HepG2 (cell line): ENCODE measurements at regions not wholly inside any gene's neighbourhood (a gene's known extent, or its start where the extent isn't known, plus 50 kb on each side); places are given as distances from the start of the nearest gene placed in this dataset.

Source experiments
- ATAC-seq: fragments of 200-7000 bp; cut with Tn5 transposase; 3 replicates; pipeline ENCODE4 v1.9.1; 2020; ENCODE audit warnings: mild to moderate bottlenecking, moderate library complexity
- BruUV-seq: library from RNA; stranded (reverse); fragments of 400-500 nt; replicated peaks from 2 replicates; lab custom pipeline; 2021; lab: Mats Ljungman, UMichigan
- CTCF ChIA-PET: fragments of 300-600 bp; formaldehyde crosslinking; extraction: SDS; loops from one replicate; lab custom pipeline; 2021; ENCODE audit warnings: low total read pairs, inconsistent platforms, low intra/inter-chr PET ratio; lab: Yijun Ruan, JAX
- POLR2A ChIA-PET: fragments of 350-600 bp; sonication (Branson Sonifier 250); formaldehyde crosslinking; loops from one replicate; lab custom pipeline; 2020; ENCODE audit warnings: antibody characterized with exemption, inconsistent platforms; lab: Yijun Ruan, JAX
- DNase-seq: peaks from one replicate; pipeline ENCODE4 v3.0.0-alpha.2; 2015; ENCODE audit warnings: low spot score
- FAIRE-seq: peaks from 3 replicates; lab custom pipeline; 2011; peaks lifted over from hg19 to GRCh38; lab: Jason Lieb, UNC
- H2AFZ ChIP-seq: one replicate; pipeline ENCODE4 v1.6.1; 2011; ENCODE audit warnings: low read length, inconsistent platforms
- H3K27ac ChIP-seq: fragments of 300-600 bp; 3 replicates; pipeline ENCODE4 v1.8.0; 2011; ENCODE audit warnings: mixed run types, mild to moderate bottlenecking, mixed read lengths, low read length, inconsistent platforms; ENCODE audit not compliant: insufficient read depth; ENCODE audit errors: extremely low read length
- H3K27me3 ChIP-seq, 2 experiments: fragments of 200-600 bp in 1 of 2; 2 replicates in 1 of 2; 3 replicates in 1 of 2; pipeline versions ENCODE4 v1.6.0 to v1.8.0; 2011; ENCODE audit warnings: low read length in 2 of 2, mild to moderate bottlenecking in 2 of 2, moderate library complexity in 2 of 2, inconsistent platforms in 1 of 2; ENCODE audit not compliant: insufficient read depth in 2 of 2, control insufficient read depth in 1 of 2
- H3K36me3 ChIP-seq, 2 experiments: fragments of 200-600 bp in 1 of 2; replicated peaks in 1 of 2; 2 replicates in 1 of 2; 3 replicates in 1 of 2; pipeline versions ENCODE4 v1.5.1 to v1.8.0; 2011; ENCODE audit warnings: low read length in 2 of 2, inconsistent platforms in 1 of 2; ENCODE audit not compliant: insufficient read depth in 2 of 2, control insufficient read depth in 1 of 2
- H3K4me1 ChIP-seq: 2 replicates; pipeline ENCODE4 v1.5.1; 2012; ENCODE audit warnings: low read length, inconsistent platforms; ENCODE audit not compliant: insufficient read depth
- H3K4me2 ChIP-seq: 2 replicates; pipeline ENCODE4 v1.6.0; 2011; ENCODE audit warnings: low read depth, low read length, inconsistent platforms
- H3K4me3 ChIP-seq, 3 experiments: fragments of 200-600 bp in 1 of 3; sonication (generic), shearing (Covaris generic) in 1 of 3; replicated peaks in 1 of 3; 2 replicates each; pipeline ENCODE4 v1.5.1; 2011 to 2016; ENCODE audit warnings: low read length in 3 of 3, inconsistent platforms in 2 of 3, low read depth in 2 of 3, mild to moderate bottlenecking in 2 of 3, control low read depth in 1 of 3, mixed read lengths in 1 of 3; ENCODE audit not compliant: insufficient read depth in 1 of 3
- H3K79me2 ChIP-seq: one replicate; pipeline ENCODE4 v1.6.1; 2011; ENCODE audit warnings: low read length, inconsistent platforms; ENCODE audit not compliant: insufficient read depth
- H3K9ac ChIP-seq: 2 replicates; pipeline ENCODE4 v1.6.0; 2011; ENCODE audit warnings: mild to moderate bottlenecking, low read depth, low read length, inconsistent platforms; ENCODE audit not compliant: insufficient read depth
- H3K9me3 ChIP-seq: 2 replicates; pipeline ENCODE4 v1.5.1; 2012; ENCODE audit warnings: mild to moderate bottlenecking, low read length
- H4K20me1 ChIP-seq: 2 replicates; pipeline ENCODE4 v1.6.0; 2011; ENCODE audit warnings: inconsistent platforms, mild to moderate bottlenecking, low read length, moderate library complexity; ENCODE audit not compliant: insufficient read depth
- CBX5 ChIP-seq: sonication (generic); formaldehyde crosslinking; IDR thresholded peaks from 2 replicates; pipeline ENCODE4 v1.4.0; 2020; ENCODE audit warnings: missing genetic modification reagents, borderline replicate concordance
- GATAD1 ChIP-seq: IDR thresholded peaks from 2 replicates; pipeline ENCODE4 v1.6.1; 2016; ENCODE audit warnings: missing genetic modification reagents, missing compliant biosample characterization
- KDM5A ChIP-seq: fragments of 200-600 bp; sonication (generic); IDR thresholded peaks from 2 replicates; pipeline ENCODE4 v1.7.0; 2018; ENCODE audit warnings: antibody characterized with exemption, mild to moderate bottlenecking, low read length, borderline replicate concordance
- MTA3 ChIP-seq: sonication (generic); formaldehyde crosslinking; IDR thresholded peaks from 2 replicates; pipeline ENCODE4 v1.4.0; 2020; ENCODE audit warnings: missing genetic modification reagents
- ZNF143 ChIP-seq: sonication (generic); formaldehyde crosslinking; IDR thresholded peaks from 2 replicates; pipeline ENCODE4 v1.4.0; 2020; ENCODE audit warnings: missing genetic modification reagents
- ZNF562 ChIP-seq: sonication (generic); formaldehyde crosslinking; IDR thresholded peaks from 2 replicates; pipeline ENCODE4 v1.8.0; 2022; ENCODE audit warnings: missing genetic modification reagents, borderline replicate concordance
- ZSCAN9 ChIP-seq: IDR thresholded peaks from 2 replicates; pipeline ENCODE4 v1.6.1; 2016; ENCODE audit warnings: borderline replicate concordance
- WGBS: methylation state at CpG from one replicate; pipeline ENCODE4 v1.1.6; 2017; ENCODE audit warnings: low lambda C conversion rate; 5-methylcytosine and 5-hydroxymethylcytosine counted together
- in situ Hi-C: cut with HindIII; loops from 2 replicates; pipeline ENCODE4 v1.10.0; 2017; ENCODE audit warnings: low pct_unique_long_range_greater_than_20kb; ENCODE audit not compliant: extremely low pct_ligation_motif_present
- intact Hi-C: fragments of 100-400 bp; cut with micrococcal nuclease; formaldehyde crosslinking; loops from one replicate; pipeline ENCODE4 v1.10.0; 2022; ENCODE audit not compliant: unreplicated experiment
- TF ChIP-seq, protein P1 (sequence below): sonication (generic); formaldehyde crosslinking; conservative IDR thresholded peaks from 2 replicates; pipeline ENCODE4 v1.4.0; 2020; ENCODE audit warnings: missing genetic modification reagents
- TF ChIP-seq, protein P2 (sequence below): fragments of 450-650 bp; IDR thresholded peaks from 2 replicates; pipeline ENCODE4 v1.6.1; 2017
- TF ChIP-seq, protein P3 (sequence below): sonication (generic); formaldehyde crosslinking; IDR thresholded peaks from 2 replicates; pipeline ENCODE4 v1.4.0; 2020; ENCODE audit warnings: low read depth, mild to moderate bottlenecking, missing genetic modification reagents

DNA sequence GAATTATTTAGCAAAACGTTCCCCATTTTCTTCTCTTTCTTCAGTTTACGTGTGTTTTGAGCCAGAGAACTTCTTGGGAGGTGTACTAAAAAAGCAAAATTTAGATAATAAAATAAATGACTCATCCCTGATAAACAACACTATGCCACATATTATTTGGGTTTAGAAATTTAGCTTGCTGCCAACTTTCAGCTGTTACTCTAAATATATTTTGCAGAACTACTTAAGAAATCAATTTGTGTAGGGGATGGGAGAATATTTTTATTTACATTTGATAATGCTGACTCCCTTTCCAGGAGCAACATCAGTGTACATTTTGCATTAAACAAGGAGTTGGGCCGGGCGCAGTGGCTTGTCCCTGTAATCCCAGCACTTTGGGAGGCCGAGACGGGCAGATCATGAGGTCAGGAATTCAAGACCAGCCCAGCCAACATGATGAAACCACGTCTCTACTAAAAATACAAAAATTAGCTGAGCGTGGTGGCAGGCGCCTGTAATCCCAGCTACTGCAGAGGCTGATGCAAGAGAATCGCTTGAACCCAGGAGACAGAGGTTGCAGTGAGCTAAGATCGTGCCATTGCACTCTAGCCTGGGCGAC lies 151.4 kb upstream of the ZRANB2 start:
- in situ Hi-C loops, result loop anchor here (10.0 kb wide), 1 partner anchor 63 kb away; no protein-coding TSS in a partner anchor
- FAIRE-seq, result no peak
- H3K4me2 ChIP-seq, result no peak overlapping the region
- no peaks in the 10 kb centered on the region for H3K27me3 ChIP-seq
- TF ChIP-seq KDM5A, result no peak
- TF ChIP-seq, protein P1, sequence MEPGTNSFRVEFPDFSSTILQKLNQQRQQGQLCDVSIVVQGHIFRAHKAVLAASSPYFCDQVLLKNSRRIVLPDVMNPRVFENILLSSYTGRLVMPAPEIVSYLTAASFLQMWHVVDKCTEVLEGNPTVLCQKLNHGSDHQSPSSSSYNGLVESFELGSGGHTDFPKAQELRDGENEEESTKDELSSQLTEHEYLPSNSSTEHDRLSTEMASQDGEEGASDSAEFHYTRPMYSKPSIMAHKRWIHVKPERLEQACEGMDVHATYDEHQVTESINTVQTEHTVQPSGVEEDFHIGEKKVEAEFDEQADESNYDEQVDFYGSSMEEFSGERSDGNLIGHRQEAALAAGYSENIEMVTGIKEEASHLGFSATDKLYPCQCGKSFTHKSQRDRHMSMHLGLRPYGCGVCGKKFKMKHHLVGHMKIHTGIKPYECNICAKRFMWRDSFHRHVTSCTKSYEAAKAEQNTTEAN (CRISPR knock-in tag), result no peak
- TF ChIP-seq MTA3 (CRISPR knock-in tag), result no peak
- no peak for TF ChIP-seq ZSCAN9 (CRISPR knock-in tag)
- TF ChIP-seq ZNF143 (CRISPR knock-in tag), result no peak
- no peak for TF ChIP-seq ZNF562
- TF ChIP-seq, protein P2, sequence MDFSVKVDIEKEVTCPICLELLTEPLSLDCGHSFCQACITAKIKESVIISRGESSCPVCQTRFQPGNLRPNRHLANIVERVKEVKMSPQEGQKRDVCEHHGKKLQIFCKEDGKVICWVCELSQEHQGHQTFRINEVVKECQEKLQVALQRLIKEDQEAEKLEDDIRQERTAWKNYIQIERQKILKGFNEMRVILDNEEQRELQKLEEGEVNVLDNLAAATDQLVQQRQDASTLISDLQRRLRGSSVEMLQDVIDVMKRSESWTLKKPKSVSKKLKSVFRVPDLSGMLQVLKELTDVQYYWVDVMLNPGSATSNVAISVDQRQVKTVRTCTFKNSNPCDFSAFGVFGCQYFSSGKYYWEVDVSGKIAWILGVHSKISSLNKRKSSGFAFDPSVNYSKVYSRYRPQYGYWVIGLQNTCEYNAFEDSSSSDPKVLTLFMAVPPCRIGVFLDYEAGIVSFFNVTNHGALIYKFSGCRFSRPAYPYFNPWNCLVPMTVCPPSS, result no peak
- no peak for TF ChIP-seq GATAD1 (CRISPR knock-in tag)
- TF ChIP-seq CBX5 (CRISPR knock-in tag), result no peak
- TF ChIP-seq, protein P3, sequence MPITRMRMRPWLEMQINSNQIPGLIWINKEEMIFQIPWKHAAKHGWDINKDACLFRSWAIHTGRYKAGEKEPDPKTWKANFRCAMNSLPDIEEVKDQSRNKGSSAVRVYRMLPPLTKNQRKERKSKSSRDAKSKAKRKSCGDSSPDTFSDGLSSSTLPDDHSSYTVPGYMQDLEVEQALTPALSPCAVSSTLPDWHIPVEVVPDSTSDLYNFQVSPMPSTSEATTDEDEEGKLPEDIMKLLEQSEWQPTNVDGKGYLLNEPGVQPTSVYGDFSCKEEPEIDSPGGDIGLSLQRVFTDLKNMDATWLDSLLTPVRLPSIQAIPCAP (CRISPR knock-in tag), result no peak
- CTCF ChIA-PET, result no interaction called here
- no peak overlapping the region for H3K4me3 ChIP-seq
- no peaks in the 10 kb centered on the region for H3K36me3 ChIP-seq
- H3K4me1 ChIP-seq, result no peaks in the 10 kb centered on the region
- no peak for ATAC-seq
- no TSS peak for BruUV-seq
- H3K9me3 ChIP-seq, result peaks cover 46% of the 10 kb centered on the region
- intact Hi-C loops, result no loop called here
- no peak for DNase-seq
- 3% methylated on average over 12 of the region's 12 CpGs for WGBS
- no peaks in the 10 kb centered on the region for H3K79me2 ChIP-seq
- no peak overlapping the region for H2AFZ ChIP-seq
- no peak overlapping the region for H3K9ac ChIP-seq
- POLR2A ChIA-PET, result no interaction called here
- no peak overlapping the region for H3K27ac ChIP-seq
- no peaks in the 10 kb centered on the region for H4K20me1 ChIP-seq
